IMR-90 (cell line): ENCODE measurements at regions not wholly inside any gene's neighbourhood (a gene's known extent, or its start where the extent isn't known, plus 50 kb on each side); places are given as distances from the start of the nearest gene placed in this dataset.

Experiments used
- ATAC-seq: fragments of 200-7000 bp; cut with Tn5 transposase; 2 replicates; pipeline ENCODE4 v1.9.1; 2020; ENCODE audit warnings: low read depth, mild to moderate bottlenecking, moderate library complexity
- BruUV-seq: library from RNA; stranded (reverse); fragments of 400-500 nt; replicated peaks from 2 replicates; lab custom pipeline; 2021; lab: Mats Ljungman, UMichigan
- CTCF ChIA-PET: fragments of 300-600 bp; formaldehyde crosslinking; extraction: SDS; loops from one replicate; lab custom pipeline; 2021; ENCODE audit warnings: antibody characterized with exemption; lab: Yijun Ruan, JAX
- POLR2A ChIA-PET: fragments of 300-600 bp; sonication (Branson Sonifier 250); formaldehyde crosslinking; loops from one replicate; lab custom pipeline; 2022; ENCODE audit warnings: antibody characterized with exemption; ENCODE audit not compliant: unreplicated experiment; lab: Charles Lee
- DNase-seq: peaks from one replicate; pipeline ENCODE4 v3.0.0; 2013
- H2AFZ ChIP-seq: replicated peaks from 2 replicates; pipeline ENCODE3; 2013; ENCODE audit warnings: low read length, mild to moderate bottlenecking; ENCODE audit not compliant: poor library complexity
- H2AK5ac ChIP-seq: 2 replicates; pipeline ENCODE4 v1.6.1; 2013; ENCODE audit warnings: low read depth, low read length, inconsistent platforms
- H2AK9ac ChIP-seq: replicated peaks from 2 replicates; pipeline ENCODE3; 2013; ENCODE audit warnings: mild to moderate bottlenecking, low read depth, low read length, moderate library complexity; ENCODE audit not compliant: poor library complexity
- H2BK120ac ChIP-seq: 2 replicates; pipeline ENCODE4 v1.6.1; 2013; ENCODE audit warnings: low read depth, low read length, inconsistent platforms
- H2BK15ac ChIP-seq: 3 replicates; pipeline ENCODE4 v1.6.1; 2013; ENCODE audit warnings: low read depth, low read length, inconsistent platforms
- H2BK20ac ChIP-seq: 2 replicates; pipeline ENCODE4 v1.6.1; 2013; ENCODE audit warnings: low read depth, mild to moderate bottlenecking, inconsistent platforms, low read length, moderate library complexity
- H2BK5ac ChIP-seq: 2 replicates; pipeline ENCODE4 v1.6.1; 2013; ENCODE audit warnings: mild to moderate bottlenecking, low read depth, low read length, inconsistent platforms; ENCODE audit not compliant: poor library complexity, severe bottlenecking
- H3K14ac ChIP-seq: replicated peaks from 2 replicates; pipeline ENCODE4 v1.6.1; 2013; ENCODE audit warnings: low read depth, low read length, inconsistent platforms
- H3K18ac ChIP-seq: 2 replicates; pipeline ENCODE4 v1.6.1; 2013; ENCODE audit warnings: low read depth, low read length, control low read depth
- H3K23ac ChIP-seq: 2 replicates; pipeline ENCODE4 v1.6.1; 2013; ENCODE audit warnings: low read depth, low read length, inconsistent platforms
- H3K27ac ChIP-seq: 2 replicates; pipeline ENCODE4 v1.5.1; 2013; ENCODE audit warnings: mild to moderate bottlenecking, control low read depth, low read length; ENCODE audit not compliant: insufficient read depth
- H3K27me3 ChIP-seq: 2 replicates; pipeline ENCODE4 v1.6.1; 2013; ENCODE audit warnings: low read length; ENCODE audit not compliant: control insufficient read depth, insufficient read depth
- H3K36me3 ChIP-seq: 2 replicates; pipeline ENCODE4 v1.6.1; 2013; ENCODE audit warnings: low read length, mixed read lengths; ENCODE audit not compliant: control insufficient read depth, insufficient read depth
- H3K4ac ChIP-seq: 2 replicates; pipeline ENCODE4 v1.6.1; 2013; ENCODE audit warnings: low read depth, low read length, inconsistent platforms
- H3K4me1 ChIP-seq: 2 replicates; pipeline ENCODE4 v1.6.1; 2013; ENCODE audit warnings: low read length, mixed read lengths; ENCODE audit not compliant: control insufficient read depth, insufficient read depth
- H3K4me2 ChIP-seq: 2 replicates; pipeline ENCODE4 v1.6.1; 2013; ENCODE audit warnings: low read depth, mild to moderate bottlenecking, control low read depth, low read length, moderate library complexity
- H3K4me3 ChIP-seq: 2 replicates; pipeline ENCODE4 v1.5.1; 2013; ENCODE audit warnings: low read depth, mild to moderate bottlenecking, control low read depth, low read length, moderate library complexity; ENCODE audit not compliant: insufficient read depth
- H3K56ac ChIP-seq: 2 replicates; pipeline ENCODE4 v1.6.1; 2013; ENCODE audit warnings: low read length, inconsistent platforms; ENCODE audit not compliant: insufficient read depth; ENCODE audit errors: extremely low read depth
- H3K79me1 ChIP-seq, 2 experiments: 2 replicates each; pipeline ENCODE4 v1.6.1; 2013; ENCODE audit warnings: low read length in 2 of 2, inconsistent platforms in 1 of 2, low read depth in 1 of 2
- H3K9ac ChIP-seq: 2 replicates; pipeline ENCODE4 v1.6.1; 2013; ENCODE audit warnings: low read depth, low read length, control low read depth
- H3K9me1 ChIP-seq: 2 replicates; pipeline ENCODE4 v1.6.1; 2013; ENCODE audit warnings: low read length, inconsistent platforms; ENCODE audit not compliant: insufficient read depth
- H3K9me3 ChIP-seq: 2 replicates; pipeline ENCODE4 v1.6.1; 2013; ENCODE audit warnings: low read length; ENCODE audit not compliant: control insufficient read depth, insufficient read depth
- H4K20me1 ChIP-seq: 2 replicates; pipeline ENCODE4 v1.6.1; 2013; ENCODE audit warnings: low read length, inconsistent platforms; ENCODE audit not compliant: insufficient read depth
- H4K5ac ChIP-seq: 2 replicates; pipeline ENCODE4 v1.6.1; 2013; ENCODE audit warnings: mild to moderate bottlenecking, low read depth, low read length, control low read depth
- H4K8ac ChIP-seq, 2 experiments: 2 replicates each; pipeline ENCODE4 v1.6.1; 2013; ENCODE audit warnings: low read depth in 2 of 2, low read length in 2 of 2, control low read depth in 1 of 2, inconsistent platforms in 1 of 2
- H4K91ac ChIP-seq: 2 replicates; pipeline ENCODE4 v1.6.1; 2013; ENCODE audit warnings: low read depth, low read length, inconsistent platforms; ENCODE audit not compliant: insufficient read depth
- BHLHE40 ChIP-seq: fragments of 150-350 bp; IDR thresholded peaks from 2 replicates; pipeline ENCODE4 v1.6.1; 2016; ENCODE audit warnings: mild to moderate bottlenecking, low read depth, low read length
- CEBPB ChIP-seq: IDR thresholded peaks from 2 replicates; pipeline ENCODE4 v1.6.1; 2012; ENCODE audit warnings: low read depth, low read length, improper control_type of control experiment
- CHD1 ChIP-seq: IDR thresholded peaks from 2 replicates; pipeline ENCODE4 v1.6.1; 2012; ENCODE audit warnings: low read depth, low read length, improper control_type of control experiment
- CTCF ChIP-seq: conservative IDR thresholded peaks from 2 replicates; pipeline ENCODE4 v1.5.1; 2012; ENCODE audit warnings: mild to moderate bottlenecking, low read depth, low read length, improper control_type of control experiment
- ELK1 ChIP-seq: fragments of 150-350 bp; IDR thresholded peaks from 2 replicates; pipeline ENCODE4 v1.6.1; 2016; ENCODE audit warnings: low read depth, mild to moderate bottlenecking, low read length, moderate library complexity, borderline replicate concordance
- FOS ChIP-seq: fragments of 150-350 bp; IDR thresholded peaks from 2 replicates; pipeline ENCODE4 v1.6.1; 2016; ENCODE audit warnings: low read depth, low read length
- MAFK ChIP-seq: IDR thresholded peaks from 2 replicates; pipeline ENCODE4 v1.6.1; 2012; ENCODE audit warnings: low read depth, low read length, improper control_type of control experiment
- MAZ ChIP-seq: IDR thresholded peaks from 2 replicates; pipeline ENCODE4 v1.6.1; 2012; ENCODE audit warnings: low read depth, mild to moderate bottlenecking, low read length, improper control_type of control experiment, moderate library complexity, borderline replicate concordance
- MXI1 ChIP-seq: IDR thresholded peaks from 2 replicates; pipeline ENCODE4 v1.6.1; 2012; ENCODE audit warnings: low read depth, mild to moderate bottlenecking, low read length, moderate library complexity, borderline replicate concordance
- NFE2L2 ChIP-seq: fragments of 150-350 bp; IDR thresholded peaks from 2 replicates; pipeline ENCODE4 v1.6.1; 2016; ENCODE audit warnings: low read depth, mild to moderate bottlenecking, low read length
- POLR2A ChIP-seq: IDR thresholded peaks from 2 replicates; pipeline ENCODE4 v1.6.1; 2012; ENCODE audit warnings: mild to moderate bottlenecking, low read depth, low read length
- RAD21 ChIP-seq: IDR thresholded peaks from 2 replicates; pipeline ENCODE4 v1.6.1; 2012; ENCODE audit warnings: low read length, improper control_type of control experiment
- RCOR1 ChIP-seq: IDR thresholded peaks from 2 replicates; pipeline ENCODE4 v1.6.1; 2012; ENCODE audit warnings: mild to moderate bottlenecking, low read length, improper control_type of control experiment; ENCODE audit not compliant: insufficient replicate concordance
- RFX5 ChIP-seq: IDR thresholded peaks from 2 replicates; pipeline ENCODE4 v1.8.0; 2012; ENCODE audit warnings: low read depth, mild to moderate bottlenecking, low read length, moderate library complexity
- SMC3 ChIP-seq: fragments of 150-350 bp; IDR thresholded peaks from 2 replicates; pipeline ENCODE4 v1.6.1; 2016; ENCODE audit warnings: low read depth, mild to moderate bottlenecking, antibody characterized with exemption, low read length, moderate library complexity
- USF2 ChIP-seq: fragments of 150-350 bp; IDR thresholded peaks from 2 replicates; pipeline ENCODE4 v1.6.1; 2017; ENCODE audit warnings: mild to moderate bottlenecking, antibody characterized with exemption, low read length, low read depth
- WGBS, 2 experiments: methylation state at CpG; one replicate each; pipeline versions ENCODE4 v1.1.5 to v1.1.7; 2013; ENCODE audit warnings: missing lambda C conversion rate in 2 of 2; ENCODE audit not compliant: insufficient read length in 1 of 2; ENCODE audit errors: extremely low coverage in 2 of 2; 5-methylcytosine and 5-hydroxymethylcytosine counted together
- dilution Hi-C: fragments of 300-500 bp; cut with HindIII; formaldehyde crosslinking; loops from one replicate; pipeline ENCODE4 v1.14.3; 2018; ENCODE audit warnings: low sequenced_read_pairs; ENCODE audit not compliant: unreplicated experiment
- in situ Hi-C: fragments of 300-500 bp; cut with MboI; formaldehyde crosslinking; loops from 3 replicates; pipeline ENCODE4 v1.14.3; 2019; ENCODE audit warnings: low sequenced_read_pairs, inconsistent platforms, mixed read lengths
- intact Hi-C: fragments of 100-400 bp; cut with micrococcal nuclease; formaldehyde crosslinking; loops from 2 replicates; pipeline ENCODE4 v1.10.0; 2022

- Histone ChIP-seq H3K9me1 (no peaks in the 10 kb centered on the region), H4K5ac (no peak overlapping the region), H3K79me1 (no peaks in the 10 kb centered on the region), H4K20me1 (no peaks in the 10 kb centered on the region), H3K27me3 (peaks cover 23% of the 10 kb centered on the region), H2BK5ac (no peak overlapping the region), H2BK15ac (no peak overlapping the region), H3K27ac (no peak overlapping the region), H2AFZ (no peak overlapping the region), H3K14ac (no peak overlapping the region), H3K18ac (no peak overlapping the region), H4K8ac (no peak overlapping the region), H3K56ac (no peak overlapping the region), H2AK9ac (no peak overlapping the region), H2AK5ac (no peak overlapping the region), H3K4me3 (no peak overlapping the region), H3K4ac (no peak overlapping the region), H3K36me3 (no peaks in the 10 kb centered on the region), H4K91ac (no peak overlapping the region), H2BK20ac (no peak overlapping the region), H3K4me2 (no peak overlapping the region), H3K9me3 (no peaks in the 10 kb centered on the region), H3K4me1 (peaks cover 10% of the 10 kb centered on the region), H2BK120ac (no peak overlapping the region), H3K23ac (no peak overlapping the region), H3K9ac (no peak overlapping the region)
- intact Hi-C loops (no loop called here), dilution Hi-C loops (no loop called here), in situ Hi-C loops (no loop called here)
- POLR2A ChIA-PET: no interaction called here
- WGBS, 2 experiments: no CpG with 5 or more reads among the region's 2 CpGs
- no TSS peak for BruUV-seq
- CTCF ChIA-PET: no interaction called here
- DNase-seq: no peak
- no peak for TF ChIP-seq CHD1
- TF ChIP-seq CTCF: no peak
- no peak for TF ChIP-seq MAZ
- no peak for TF ChIP-seq CEBPB
- TF ChIP-seq FOS: no peak
- no peak for TF ChIP-seq RFX5
- no peak for TF ChIP-seq SMC3
- no peak for TF ChIP-seq MXI1
- no peak for TF ChIP-seq POLR2A
- TF ChIP-seq MAFK: no peak
- TF ChIP-seq BHLHE40: no peak
- TF ChIP-seq RCOR1: no peak
- TF ChIP-seq USF2: no peak
- no peak for TF ChIP-seq ELK1
- no peak for TF ChIP-seq NFE2L2
- no peak for TF ChIP-seq RAD21
- ATAC-seq: no peak
Observed at GRCh38 chr6:44742201-44742600, 354.7 kb downstream of the CDC5L start.
